PFSK-1 (cell line): ENCODE measurements at regions not wholly inside any gene's neighbourhood (a gene's known extent, or its start where the extent isn't known, plus 50 kb on each side); places are given as distances from the start of the nearest gene placed in this dataset.

Source experiments
- POLR2AphosphoS5 ChIP-seq: IDR thresholded peaks from 2 replicates; pipeline ENCODE4 v1.6.1; 2012; ENCODE audit warnings: low read depth, mild to moderate bottlenecking, control low read depth, low read length, moderate library complexity
- SIN3A ChIP-seq: IDR thresholded peaks from 2 replicates; pipeline ENCODE4 v1.6.1; 2012; ENCODE audit warnings: mild to moderate bottlenecking, low read length, moderate library complexity, borderline replicate concordance; ENCODE audit not compliant: insufficient read depth
- TAF1 ChIP-seq: IDR thresholded peaks from 2 replicates; pipeline ENCODE4 v1.6.1; 2012; ENCODE audit warnings: low read length, control low read depth, borderline replicate concordance; ENCODE audit not compliant: insufficient read depth

- TF ChIP-seq TAF1 (no peak), POLR2AphosphoS5 (no peak), SIN3A (no peak)
These were observed 633.7 kb upstream of the GJE1 start for GRCh38 chr6:141498977-141499376.
